Mammary epithelial cell (primary cell): ENCODE measurements at regions not wholly inside any gene's neighbourhood (a gene's known extent, or its start where the extent isn't known, plus 50 kb on each side); places are given as distances from the start of the nearest gene placed in this dataset.

Experiments used
- EZH2 ChIP-seq: IDR thresholded peaks from 2 replicates; pipeline ENCODE4 v1.6.1; 2012; ENCODE audit warnings: low read length, inconsistent platforms, borderline replicate concordance
- TF ChIP-seq, protein P1 (sequence below), 2 donors: IDR thresholded peaks in 1 of 2; conservative IDR thresholded peaks in 1 of 2; 2 replicates each; pipeline ENCODE4 v1.5.1; 2011 to 2012; ENCODE audit warnings: inconsistent platforms in 2 of 2, low read length in 2 of 2, mild to moderate bottlenecking in 2 of 2, control low read depth in 1 of 2, low read depth in 1 of 2; ENCODE audit not compliant: insufficient read depth in 1 of 2; ENCODE audit errors: extremely low read depth in 1 of 2

GRCh38 chr1:216919060-216919970, 196.1 kb upstream of the ESRRG start:
- TF ChIP-seq, protein P1, sequence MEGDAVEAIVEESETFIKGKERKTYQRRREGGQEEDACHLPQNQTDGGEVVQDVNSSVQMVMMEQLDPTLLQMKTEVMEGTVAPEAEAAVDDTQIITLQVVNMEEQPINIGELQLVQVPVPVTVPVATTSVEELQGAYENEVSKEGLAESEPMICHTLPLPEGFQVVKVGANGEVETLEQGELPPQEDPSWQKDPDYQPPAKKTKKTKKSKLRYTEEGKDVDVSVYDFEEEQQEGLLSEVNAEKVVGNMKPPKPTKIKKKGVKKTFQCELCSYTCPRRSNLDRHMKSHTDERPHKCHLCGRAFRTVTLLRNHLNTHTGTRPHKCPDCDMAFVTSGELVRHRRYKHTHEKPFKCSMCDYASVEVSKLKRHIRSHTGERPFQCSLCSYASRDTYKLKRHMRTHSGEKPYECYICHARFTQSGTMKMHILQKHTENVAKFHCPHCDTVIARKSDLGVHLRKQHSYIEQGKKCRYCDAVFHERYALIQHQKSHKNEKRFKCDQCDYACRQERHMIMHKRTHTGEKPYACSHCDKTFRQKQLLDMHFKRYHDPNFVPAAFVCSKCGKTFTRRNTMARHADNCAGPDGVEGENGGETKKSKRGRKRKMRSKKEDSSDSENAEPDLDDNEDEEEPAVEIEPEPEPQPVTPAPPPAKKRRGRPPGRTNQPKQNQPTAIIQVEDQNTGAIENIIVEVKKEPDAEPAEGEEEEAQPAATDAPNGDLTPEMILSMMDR (conservative IDR thresholded peaks at IDR 0.05 in 1 of 2, IDR thresholded peaks at IDR 0.05 in 1 of 2; ENCODE audit: extremely low read depth in 1 of 2, insufficient read depth in 1 of 2, low read depth in 1 of 2, low read length in 2 of 2), result no peak
- no peak for TF ChIP-seq EZH2
